Panc1 (cell line): ENCODE measurements at regions not wholly inside any gene's neighbourhood (a gene's known extent, or its start where the extent isn't known, plus 50 kb on each side); places are given as distances from the start of the nearest gene placed in this dataset.

Experiments
- ATAC-seq: fragments of 200-7000 bp; cut with Tn5 transposase; 2 replicates; pipeline ENCODE4 v1.9.1; 2020; ENCODE audit warnings: mild to moderate bottlenecking, moderate library complexity
- BruUV-seq: library from RNA; stranded (reverse); fragments of 400-500 nt; replicated peaks from 2 replicates; lab custom pipeline; 2021; lab: Mats Ljungman, UMichigan
- CTCF ChIA-PET: fragments of 300-600 bp; sonication (Branson Sonifier 250); formaldehyde crosslinking; loops from one replicate; lab custom pipeline; 2022; ENCODE audit warnings: antibody characterized with exemption; lab: Charles Lee
- POLR2A ChIA-PET: fragments of 300-600 bp; sonication (Branson Sonifier 250); formaldehyde crosslinking; loops from one replicate; lab custom pipeline; 2022; ENCODE audit warnings: antibody characterized with exemption; lab: Charles Lee
- DNase-seq: peaks from one replicate; pipeline ENCODE4 v3.0.0-alpha.2; 2010; ENCODE audit warnings: low read depth, low spot score
- H3K27ac ChIP-seq: 2 replicates; pipeline ENCODE4 v1.5.1; 2011; ENCODE audit warnings: mild to moderate bottlenecking, low read length, inconsistent platforms
- H3K27me3 ChIP-seq: fragments of 200-500 bp; sonication (Bioruptor generic); 2 replicates; pipeline ENCODE4 v1.6.0; 2014; ENCODE audit warnings: low read length, inconsistent platforms; ENCODE audit not compliant: control insufficient read depth, insufficient read depth
- H3K36me3 ChIP-seq: fragments of 200-500 bp; sonication (Bioruptor generic); 2 replicates; pipeline ENCODE4 v1.5.1; 2014; ENCODE audit warnings: inconsistent platforms, mild to moderate bottlenecking, low read length, moderate library complexity; ENCODE audit not compliant: control insufficient read depth, insufficient read depth
- H3K4me1 ChIP-seq: 2 replicates; pipeline ENCODE4 v1.5.1; 2011; ENCODE audit warnings: inconsistent platforms, mild to moderate bottlenecking, low read length, moderate library complexity; ENCODE audit not compliant: control insufficient read depth, insufficient read depth
- H3K4me3 ChIP-seq, 2 experiments: 2 replicates each; pipeline ENCODE4 v1.5.1; 2011 to 2012; ENCODE audit warnings: low read depth in 2 of 2, low read length in 2 of 2, mild to moderate bottlenecking in 2 of 2, inconsistent platforms in 1 of 2, moderate library complexity in 1 of 2
- H3K9me3 ChIP-seq: fragments of 200-500 bp; sonication (Bioruptor generic); 2 replicates; pipeline ENCODE4 v1.5.1; 2014; ENCODE audit warnings: low read depth, mild to moderate bottlenecking, inconsistent platforms, low read length, moderate library complexity; ENCODE audit not compliant: control insufficient read depth, insufficient read depth
- CTCF ChIP-seq: fragments of 450-650 bp; IDR thresholded peaks from 2 replicates; pipeline ENCODE4 v1.5.1; 2017; ENCODE audit warnings: mild to moderate bottlenecking
- POLR2AphosphoS5 ChIP-seq: IDR thresholded peaks from 2 replicates; pipeline ENCODE4 v1.6.1; 2012; ENCODE audit warnings: mild to moderate bottlenecking, low read depth, low read length, moderate library complexity
- REST ChIP-seq, 2 experiments: IDR thresholded peaks; 2 replicates each; pipeline ENCODE4 v1.6.1; 2011 to 2012; ENCODE audit warnings: low read depth in 2 of 2, control low read depth in 1 of 2, low read length in 1 of 2, mild to moderate bottlenecking in 1 of 2, moderate library complexity in 1 of 2; ENCODE audit not compliant: insufficient read depth in 1 of 2
- SIN3A ChIP-seq: IDR thresholded peaks from 2 replicates; pipeline ENCODE4 v1.6.1; 2012; ENCODE audit warnings: low read depth, mild to moderate bottlenecking, low read length, moderate library complexity, borderline replicate concordance; ENCODE audit not compliant: insufficient read depth
- TCF7L2 ChIP-seq: IDR thresholded peaks from 2 replicates; pipeline ENCODE4 v1.6.1; 2011; ENCODE audit warnings: mild to moderate bottlenecking, low read depth, low read length, inconsistent platforms
- in situ Hi-C: cut with HindIII; loops from 2 replicates; pipeline ENCODE4 v1.10.0; 2016; ENCODE audit warnings: low sequenced_read_pairs, low pct_unique_long_range_greater_than_20kb
- intact Hi-C: fragments of 100-400 bp; cut with micrococcal nuclease; formaldehyde crosslinking; loops from one replicate; pipeline ENCODE4 v1.10.0; 2022; ENCODE audit not compliant: unreplicated experiment

- intact Hi-C loops (no loop called here), in situ Hi-C loops (no loop called here)
- no peak for ATAC-seq
- peaks cover 9% of the 10 kb centered on the region for H3K27me3 ChIP-seq
- no peak for DNase-seq
- no peaks in the 10 kb centered on the region for H3K4me1 ChIP-seq
- no peaks in the 10 kb centered on the region for H3K9me3 ChIP-seq
- TF ChIP-seq REST (IDR thresholded peaks at IDR 0.05; ENCODE audit: insufficient read depth in 1 of 2, low read depth in 2 of 2, low read length in 1 of 2) (no peak), TCF7L2 (no peak), SIN3A (no peak), POLR2AphosphoS5 (no peak), CTCF (no peak)
- H3K4me3 ChIP-seq = no peak overlapping the region
- no TSS peak for BruUV-seq
- no peaks in the 10 kb centered on the region for H3K36me3 ChIP-seq
- CTCF ChIA-PET = no interaction called here
- no peak overlapping the region for H3K27ac ChIP-seq
- POLR2A ChIA-PET = no interaction called here
These were observed 275.2 kb upstream of the MGMT start for GRCh38 chr10:129191797-129192196.

- ATAC-seq (no peak), DNase-seq (no peak)
- ChIA-PET CTCF (no interaction called here), POLR2A (no interaction called here)
- Histone ChIP-seq H3K4me1 (no peaks in the 10 kb centered on the region), H3K27me3 (peaks cover 9% of the 10 kb centered on the region), H3K4me3 (no peak overlapping the region), H3K36me3 (no peaks in the 10 kb centered on the region), H3K9me3 (no peaks in the 10 kb centered on the region), H3K27ac (no peak overlapping the region)
- in situ Hi-C loops (no loop called here), intact Hi-C loops (no loop called here)
- TF ChIP-seq POLR2AphosphoS5 (no peak), REST (IDR thresholded peaks at IDR 0.05; ENCODE audit: insufficient read depth in 1 of 2, low read depth in 2 of 2, low read length in 1 of 2) (no peak), SIN3A (no peak), TCF7L2 (no peak), CTCF (no peak)
- no TSS peak for BruUV-seq
These were observed 274.5 kb upstream of the MGMT start for GRCh38 chr10:129192344-129193128.
